Mesothelial cell of epicardium (in vitro differentiated cells): ENCODE measurements at regions not wholly inside any gene's neighbourhood (a gene's known extent, or its start where the extent isn't known, plus 50 kb on each side); places are given as distances from the start of the nearest gene placed in this dataset.

Experiments used
- DNase-seq, 2 experiments: peaks; one replicate each; pipeline ENCODE4 v3.0.0; 2021; ENCODE audit warnings: low spot score in 2 of 2; ENCODE audit not compliant: unreplicated experiment in 2 of 2
- H3K27ac Mint-ChIP-seq: 2 replicates; pipeline ENCODE4 v1.8.0; 2021; ENCODE audit warnings: mixed read lengths
- H3K27me3 Mint-ChIP-seq: 2 replicates; pipeline ENCODE4 v1.8.0; 2021; ENCODE audit warnings: low read depth, mixed read lengths
- H3K36me3 Mint-ChIP-seq: 2 replicates; pipeline ENCODE4 v1.8.0; 2021; ENCODE audit warnings: mixed read lengths
- H3K4me1 Mint-ChIP-seq: 2 replicates; pipeline ENCODE4 v1.8.0; 2021; ENCODE audit warnings: mixed read lengths
- H3K4me3 Mint-ChIP-seq: 2 replicates; pipeline ENCODE4 v1.8.0; 2021; ENCODE audit warnings: mild to moderate bottlenecking, moderate library complexity, mixed read lengths
- H3K9me3 Mint-ChIP-seq: 2 replicates; pipeline ENCODE4 v1.8.0; 2021; ENCODE audit warnings: mixed read lengths
- CTCF ChIP-seq: fragments of 200-600 bp; sonication (generic); IDR thresholded peaks from one replicate; pipeline ENCODE4 v1.5.0; 2021; ENCODE audit warnings: antibody characterized with exemption; ENCODE audit not compliant: unreplicated experiment

DNA sequence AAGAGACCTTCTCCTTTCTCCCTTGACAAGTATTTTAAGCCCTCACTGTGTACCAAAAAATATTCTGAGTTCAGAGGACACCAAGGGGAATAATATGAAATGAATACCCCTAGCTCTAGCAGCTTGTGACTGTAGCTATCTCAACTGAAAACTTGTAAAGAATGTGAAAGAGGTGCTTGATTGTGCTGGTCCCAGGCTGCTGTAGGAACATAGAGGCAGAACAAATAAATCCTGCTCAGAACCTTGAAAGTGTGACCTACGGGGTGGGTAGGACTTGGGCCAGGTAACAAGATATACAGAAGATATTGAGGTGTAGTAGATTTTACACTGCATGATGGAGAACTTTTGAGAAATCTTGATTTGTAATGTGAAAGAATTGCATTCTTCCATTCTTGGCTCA is 606.8 kb downstream of the TOX3 start:
- Mint-ChIP-seq H3K4me1 (peaks cover 8% of the 10 kb centered on the region), H3K4me3 (no peak overlapping the region), H3K9me3 (no peaks in the 10 kb centered on the region), H3K36me3 (no peaks in the 10 kb centered on the region), H3K27me3 (peaks cover 19% of the 10 kb centered on the region), H3K27ac (no peak overlapping the region)
- no peak for TF ChIP-seq CTCF
- no peak for DNase-seq

- Mint-ChIP-seq H3K36me3 (no peaks in the 10 kb centered on the region), H3K9me3 (no peaks in the 10 kb centered on the region), H3K27me3 (peaks cover 18% of the 10 kb centered on the region), H3K4me3 (no peak overlapping the region), H3K27ac (no peak overlapping the region), H3K4me1 (peaks cover 8% of the 10 kb centered on the region)
- no peak for TF ChIP-seq CTCF
- DNase-seq: no peak
These were observed 607.5 kb downstream of the TOX3 start for GRCh38 chr16:51939378-51939871.

GRCh38 chr16:51938861-51939260 is 608.1 kb downstream of the TOX3 start:
- Mint-ChIP-seq H3K27ac (no peak overlapping the region), H3K9me3 (no peaks in the 10 kb centered on the region), H3K36me3 (no peaks in the 10 kb centered on the region), H3K27me3 (peaks cover 24% of the 10 kb centered on the region), H3K4me3 (no peak overlapping the region), H3K4me1 (peaks cover 8% of the 10 kb centered on the region)
- no peak for DNase-seq
- no peak for TF ChIP-seq CTCF

- no peak for TF ChIP-seq CTCF
- Mint-ChIP-seq H3K9me3 (no peaks in the 10 kb centered on the region), H3K4me1 (peaks cover 8% of the 10 kb centered on the region), H3K27ac (no peak overlapping the region), H3K27me3 (peaks cover 29% of the 10 kb centered on the region), H3K36me3 (no peaks in the 10 kb centered on the region), H3K4me3 (no peak overlapping the region)
- no peak for DNase-seq
These were observed 609.2 kb downstream of the TOX3 start for GRCh38 chr16:51937771-51938170.

DNA sequence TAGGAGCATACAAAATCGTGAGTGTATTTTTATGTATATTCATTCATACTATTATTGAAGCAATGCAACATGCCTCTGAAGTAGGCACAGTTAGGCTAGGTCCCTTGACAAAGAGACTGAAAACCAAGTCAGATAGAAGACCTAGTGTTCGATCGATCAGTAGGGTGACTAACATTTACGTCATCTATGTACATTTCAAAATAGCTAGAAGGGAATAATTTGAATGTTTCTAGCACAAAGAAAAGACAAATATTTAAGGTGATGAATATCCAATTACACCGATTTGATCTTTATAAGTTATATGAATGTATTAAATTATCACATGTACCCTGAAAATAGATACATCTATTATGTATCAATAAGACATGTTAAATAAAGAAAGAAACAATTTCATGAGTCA is 610.1 kb downstream of the TOX3 start:
- H3K4me3 Mint-ChIP-seq: no peak overlapping the region
- no peak overlapping the region for H3K27ac Mint-ChIP-seq
- no peaks in the 10 kb centered on the region for H3K36me3 Mint-ChIP-seq
- TF ChIP-seq CTCF: no peak
- no peaks in the 10 kb centered on the region for H3K9me3 Mint-ChIP-seq
- peaks cover 8% of the 10 kb centered on the region for H3K4me1 Mint-ChIP-seq
- DNase-seq: no peak
- H3K27me3 Mint-ChIP-seq: peaks cover 27% of the 10 kb centered on the region

GRCh38 chr16:51932317-51932716 is 614.6 kb downstream of the TOX3 start:
- Mint-ChIP-seq H3K27me3 (peaks cover 55% of the 10 kb centered on the region), H3K9me3 (no peaks in the 10 kb centered on the region), H3K27ac (no peak overlapping the region), H3K4me3 (no peak overlapping the region), H3K4me1 (no peaks in the 10 kb centered on the region), H3K36me3 (no peaks in the 10 kb centered on the region)
- no peak for TF ChIP-seq CTCF
- DNase-seq: no peak
